ENCODE measurements at regions not wholly inside any gene's neighbourhood (a gene's known extent, or its start where the extent isn't known, plus 50 kb on each side); places are given as distances from the start of the nearest gene placed in this dataset.

GRCh38 chr2:21761361-21761760 lies 637.6 kb downstream of the TDRD15 start:
- Histone ChIP-seq H3K9me3 (ENCODE audit: control insufficient read depth, insufficient read depth, low read length) (no peaks in the 10 kb centered on the region), H3K4me1 (ENCODE audit: control insufficient read depth, low read length) (no peaks in the 10 kb centered on the region), H3K27ac (ENCODE audit: low read depth, low read length) (no peak overlapping the region), H3F3A (ENCODE audit: control insufficient read depth, insufficient read depth) (no peaks in the 10 kb centered on the region), H3K4me2 (ENCODE audit: low read length) (no peak overlapping the region), H3K27me3 (ENCODE audit: control insufficient read depth, low read length) (no peaks in the 10 kb centered on the region), H3K4me3 (ENCODE audit: low read length) (no peak overlapping the region), H3K79me2 (ENCODE audit: control insufficient read depth, low read length) (no peaks in the 10 kb centered on the region), H4K20me1 (ENCODE audit: control insufficient read depth, insufficient read depth, low read depth, low read length) (no peaks in the 10 kb centered on the region), H3K36me3 (ENCODE audit: control insufficient read depth, low read length) (no peaks in the 10 kb centered on the region), H3K9me2 (replicated peaks; ENCODE audit: control insufficient read depth, low read length) (no peaks in the 10 kb centered on the region)
- no peak for TF ChIP-seq EZH2phosphoT487 (IDR thresholded peaks at IDR 0.05; ENCODE audit: borderline replicate concordance, low read length)
- TF ChIP-seq CTCF (IDR thresholded peaks at IDR 0.05; ENCODE audit: low read depth, low read length, poor library complexity, severe bottlenecking), result no peak

GRCh38 chr2:21763501-21763900 lies 639.7 kb downstream of the TDRD15 start:
- no peaks in the 10 kb centered on the region for H3K36me3 ChIP-seq (ENCODE audit: control insufficient read depth, low read length)
- H3K27me3 ChIP-seq (ENCODE audit: control insufficient read depth, low read length), result no peaks in the 10 kb centered on the region
- H3K27ac ChIP-seq (ENCODE audit: low read depth, low read length), result no peak overlapping the region
- TF ChIP-seq EZH2phosphoT487 (IDR thresholded peaks at IDR 0.05; ENCODE audit: borderline replicate concordance, low read length) (no peak), CTCF (IDR thresholded peaks at IDR 0.05; ENCODE audit: low read depth, low read length, poor library complexity, severe bottlenecking) (no peak)
- no peaks in the 10 kb centered on the region for H3K4me1 ChIP-seq (ENCODE audit: control insufficient read depth, low read length)
- no peaks in the 10 kb centered on the region for H3K9me3 ChIP-seq (ENCODE audit: control insufficient read depth, insufficient read depth, low read length)
- H3F3A ChIP-seq (ENCODE audit: control insufficient read depth, insufficient read depth), result no peaks in the 10 kb centered on the region
- H4K20me1 ChIP-seq (ENCODE audit: control insufficient read depth, insufficient read depth, low read depth, low read length), result no peaks in the 10 kb centered on the region
- H3K79me2 ChIP-seq (ENCODE audit: control insufficient read depth, low read length), result no peaks in the 10 kb centered on the region
- H3K4me2 ChIP-seq (ENCODE audit: low read length), result no peak overlapping the region
- no peak overlapping the region for H3K4me3 ChIP-seq (ENCODE audit: low read length)
- no peaks in the 10 kb centered on the region for H3K9me2 ChIP-seq (replicated peaks; ENCODE audit: control insufficient read depth, low read length)

GRCh38 chr2:21770787-21771186 lies 647.0 kb downstream of the TDRD15 start:
- Histone ChIP-seq H3K4me1 (ENCODE audit: control insufficient read depth, low read length) (no peaks in the 10 kb centered on the region), H3F3A (ENCODE audit: control insufficient read depth, insufficient read depth) (no peaks in the 10 kb centered on the region), H3K4me3 (ENCODE audit: low read length) (no peak overlapping the region), H4K20me1 (ENCODE audit: control insufficient read depth, insufficient read depth, low read depth, low read length) (no peaks in the 10 kb centered on the region), H3K27ac (ENCODE audit: low read depth, low read length) (no peak overlapping the region), H3K4me2 (ENCODE audit: low read length) (no peak overlapping the region), H3K79me2 (ENCODE audit: control insufficient read depth, low read length) (no peaks in the 10 kb centered on the region), H3K36me3 (ENCODE audit: control insufficient read depth, low read length) (no peaks in the 10 kb centered on the region), H3K9me3 (ENCODE audit: control insufficient read depth, insufficient read depth, low read length) (no peaks in the 10 kb centered on the region), H3K9me2 (replicated peaks; ENCODE audit: control insufficient read depth, low read length) (no peaks in the 10 kb centered on the region), H3K27me3 (ENCODE audit: control insufficient read depth, low read length) (no peaks in the 10 kb centered on the region)
- TF ChIP-seq CTCF (IDR thresholded peaks at IDR 0.05; ENCODE audit: low read depth, low read length, poor library complexity, severe bottlenecking) (no peak), EZH2phosphoT487 (IDR thresholded peaks at IDR 0.05; ENCODE audit: borderline replicate concordance, low read length) (no peak)

GRCh38 chr2:21772624-21773023 lies 648.9 kb downstream of the TDRD15 start:
- H3F3A ChIP-seq (ENCODE audit: control insufficient read depth, insufficient read depth), result no peaks in the 10 kb centered on the region

More at GRCh38 chr2:21772624-21773023, 648.9 kb downstream of the TDRD15 start:
- H3K4me2 ChIP-seq (ENCODE audit: low read length), result no peak overlapping the region
- no peaks in the 10 kb centered on the region for H4K20me1 ChIP-seq (ENCODE audit: control insufficient read depth, insufficient read depth, low read depth, low read length)
- H3K27me3 ChIP-seq (ENCODE audit: control insufficient read depth, low read length), result no peaks in the 10 kb centered on the region
- no peaks in the 10 kb centered on the region for H3K36me3 ChIP-seq (ENCODE audit: control insufficient read depth, low read length)
- no peaks in the 10 kb centered on the region for H3K4me1 ChIP-seq (ENCODE audit: control insufficient read depth, low read length)
- no peak overlapping the region for H3K27ac ChIP-seq (ENCODE audit: low read depth, low read length)
- no peak for TF ChIP-seq CTCF (IDR thresholded peaks at IDR 0.05; ENCODE audit: low read depth, low read length, poor library complexity, severe bottlenecking)
- TF ChIP-seq EZH2phosphoT487 (IDR thresholded peaks at IDR 0.05; ENCODE audit: borderline replicate concordance, low read length), result no peak
- no peaks in the 10 kb centered on the region for H3K9me3 ChIP-seq (ENCODE audit: control insufficient read depth, insufficient read depth, low read length)
- no peaks in the 10 kb centered on the region for H3K79me2 ChIP-seq (ENCODE audit: control insufficient read depth, low read length)
- no peaks in the 10 kb centered on the region for H3K9me2 ChIP-seq (replicated peaks; ENCODE audit: control insufficient read depth, low read length)
- no peak overlapping the region for H3K4me3 ChIP-seq (ENCODE audit: low read length)
